HPDE6-E6E7 (cell line): ENCODE measurements at regions not wholly inside any gene's neighbourhood (a gene's known extent, or its start where the extent isn't known, plus 50 kb on each side); places are given as distances from the start of the nearest gene placed in this dataset.
A peak's percentile ranks its signal among the peaks of the same experiment; 100 is the strongest.

Source experiments
- DNase-seq: peaks from one replicate; pipeline ENCODE4 v3.0.0; 2011; ENCODE audit warnings: missing footprints; ENCODE audit errors: extremely low spot score

- peak; percentile 70 for DNase-seq
These were observed 133.8 kb upstream of the NUDT4 start for GRCh38 chr12:93243689-93244513.

GRCh38 chr12:93244514-93245077, 133.1 kb upstream of the NUDT4 start:
- no peak for DNase-seq

GRCh38 chr12:93245543-93245942, 132.2 kb upstream of the NUDT4 start:
- DNase-seq: no peak

- no peak for DNase-seq
These were observed 130.3 kb upstream of the NUDT4 start for GRCh38 chr12:93247313-93247991.

GRCh38 chr12:93252221-93252620, 125.5 kb upstream of the NUDT4 start:
- no peak for DNase-seq

- DNase-seq: no peak
These were observed 122.8 kb upstream of the NUDT4 start for GRCh38 chr12:93254911-93255310.

- DNase-seq: no peak
These were observed 121.3 kb upstream of the NUDT4 start for GRCh38 chr12:93256256-93256969.

- DNase-seq: no peak
These were observed 116.1 kb upstream of the NUDT4 start for GRCh38 chr12:93261505-93262094.

- DNase-seq: no peak
These were observed 104.7 kb upstream of the NUDT4 start for GRCh38 chr12:93272997-93273396.

GRCh38 chr12:93273834-93274564, 103.7 kb upstream of the NUDT4 start:
- DNase-seq: no peak

GRCh38 chr12:93274937-93275336, 102.8 kb upstream of the NUDT4 start:
- DNase-seq: no peak

GRCh38 chr12:93275589-93275988, 102.1 kb upstream of the NUDT4 start:
- DNase-seq: no peak

- no peak for DNase-seq
These were observed 97.9 kb upstream of the NUDT4 start for GRCh38 chr12:93279565-93280412.

GRCh38 chr12:93287149-93287548, 90.6 kb upstream of the NUDT4 start:
- no peak for DNase-seq

GRCh38 chr12:93288626-93289025, 89.1 kb upstream of the NUDT4 start:
- DNase-seq: no peak

- no peak for DNase-seq
These were observed 87.3 kb upstream of the NUDT4 start for GRCh38 chr12:93290391-93290790.

- no peak for DNase-seq
These were observed 85.5 kb upstream of the NUDT4 start for GRCh38 chr12:93292213-93292612.

- no peak for DNase-seq
These were observed 84.8 kb upstream of the NUDT4 start for GRCh38 chr12:93292731-93293566.

GRCh38 chr12:93297032-93297431, 80.7 kb upstream of the NUDT4 start:
- DNase-seq: no peak
